ENCODE measurements at regions not wholly inside any gene's neighbourhood (a gene's known extent, or its start where the extent isn't known, plus 50 kb on each side); places are given as distances from the start of the nearest gene placed in this dataset.
"Not testable (repeated sequence)": the region's sequence is repeated elsewhere in the genome, so short reads cannot be mapped to it uniquely, and the experiment has no call there.

DNA sequence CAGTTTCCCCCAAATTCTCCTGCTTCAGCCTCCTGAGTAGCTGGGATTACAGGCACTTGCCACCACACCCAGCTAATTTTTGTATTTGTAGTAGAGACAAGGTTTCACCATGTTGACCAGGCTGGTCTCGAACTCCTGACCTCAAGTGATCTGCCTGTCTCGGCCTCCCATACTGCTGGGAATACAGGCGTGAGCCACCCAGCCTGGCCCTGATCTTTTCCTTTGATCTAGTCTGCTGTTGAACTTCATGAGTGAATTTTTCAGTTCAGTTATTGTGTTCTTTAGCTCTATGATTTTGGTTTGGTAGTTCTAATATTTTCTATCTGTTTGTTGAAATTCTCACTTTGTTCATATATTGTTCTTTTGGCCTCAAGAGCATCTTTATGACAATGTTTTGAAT is 83.4 kb upstream of the RAP2C start:
- DNase-seq = not testable (repeated sequence)

GRCh38 chrX:132294776-132295495 is 75.7 kb upstream of the RAP2C start:
- no peak for DNase-seq

GRCh38 chrX:132294192-132294591 is 74.9 kb upstream of the RAP2C start:
- DNase-seq = no peak

- peak; percentile 34 for DNase-seq
These were observed 73.5 kb upstream of the RAP2C start for GRCh38 chrX:132292793-132293192.

- DNase-seq = no peak
These were observed 58.8 kb upstream of the RAP2C start for GRCh38 chrX:132277953-132278614.

- no peak for DNase-seq
These were observed 53.6 kb upstream of the RAP2C start for GRCh38 chrX:132272826-132273225.

GRCh38 chrX:132271311-132271778 is 52.1 kb upstream of the RAP2C start:
- DNase-seq = no peak

- DNase-seq = no peak
These were observed 51.5 kb upstream of the RAP2C start for GRCh38 chrX:132270699-132271098.

- no peak for DNase-seq
These were observed 50.8 kb upstream of the RAP2C start for GRCh38 chrX:132270021-132270420.
